HEK293 (cell line): ENCODE measurements at regions not wholly inside any gene's neighbourhood (a gene's known extent, or its start where the extent isn't known, plus 50 kb on each side); places are given as distances from the start of the nearest gene placed in this dataset.

Experiments
- CTCF ChIA-PET: fragments of 350-600 bp; formaldehyde crosslinking; extraction: SDS; loops from one replicate; lab custom pipeline; 2021; ENCODE audit warnings: antibody characterized with exemption; lab: Yijun Ruan, JAX
- POLR2A ChIA-PET: fragments of 300-600 bp; formaldehyde crosslinking; extraction: SDS; loops from one replicate; lab custom pipeline; 2020; ENCODE audit warnings: antibody characterized with exemption, inconsistent platforms; lab: Yijun Ruan, JAX
- H3K27ac ChIP-seq: fragments of 200-500 bp; sonication (Bioruptor generic); 2 replicates; pipeline ENCODE4 v1.5.1; 2014; ENCODE audit warnings: low read depth, low read length, control low read depth, inconsistent platforms; ENCODE audit errors: extremely low read depth
- H3K36me3 ChIP-seq, 2 experiments: fragments of 200-500 bp in 1 of 2; sonication (Bioruptor generic) in 1 of 2; 1 replicate in 1 of 2; 2 replicates in 1 of 2; pipeline ENCODE4 v1.5.1; 2014 to 2017; ENCODE audit warnings: inconsistent platforms in 2 of 2, low read length in 2 of 2; ENCODE audit not compliant: control insufficient read depth in 2 of 2, insufficient read depth in 1 of 2
- H3K4me1 ChIP-seq: fragments of 200-500 bp; sonication (Bioruptor generic); 2 replicates; pipeline ENCODE4 v1.5.1; 2014; ENCODE audit warnings: mild to moderate bottlenecking, low read length, inconsistent platforms; ENCODE audit not compliant: control insufficient read depth, insufficient read depth
- H3K4me3 ChIP-seq: 2 replicates; pipeline ENCODE4 v1.5.1; 2011; ENCODE audit warnings: low read depth, mild to moderate bottlenecking, control low read depth, low read length, moderate library complexity
- H3K9me3 ChIP-seq: fragments of 200-500 bp; sonication (Bioruptor generic); 2 replicates; pipeline ENCODE4 v1.5.1; 2014; ENCODE audit warnings: low read depth, low read length, inconsistent platforms; ENCODE audit not compliant: control insufficient read depth, insufficient read depth
- GLI2 ChIP-seq: fragments of 450-650 bp; formaldehyde crosslinking; IDR thresholded peaks from 2 replicates; pipeline ENCODE4; 2017; ENCODE audit warnings: missing biosample characterization, missing genetic modification characterization, low read depth, borderline replicate concordance
- GLI4 ChIP-seq: fragments of 450-650 bp; formaldehyde crosslinking; IDR thresholded peaks from 2 replicates; pipeline ENCODE4 v1.5.1; 2016; ENCODE audit warnings: missing biosample characterization, missing genetic modification characterization
- KLF1 ChIP-seq: fragments of 450-650 bp; formaldehyde crosslinking; IDR thresholded peaks from 2 replicates; pipeline ENCODE4 v1.5.1; 2016; ENCODE audit warnings: missing biosample characterization, missing genetic modification characterization
- KLF10 ChIP-seq: fragments of 450-650 bp; IDR thresholded peaks from 2 replicates; pipeline ENCODE4 v1.5.1; 2018; ENCODE audit warnings: missing biosample characterization, mild to moderate bottlenecking, missing genetic modification characterization
- KLF7 ChIP-seq: fragments of 450-650 bp; formaldehyde crosslinking; IDR thresholded peaks from 2 replicates; pipeline ENCODE4 v1.5.1; 2016; ENCODE audit warnings: missing biosample characterization, missing genetic modification characterization, borderline replicate concordance
- SCRT2 ChIP-seq: fragments of 450-650 bp; formaldehyde crosslinking; IDR thresholded peaks from 2 replicates; pipeline ENCODE4 v1.5.1; 2016; ENCODE audit warnings: missing biosample characterization, missing genetic modification characterization
- TCF7L2 ChIP-seq: IDR thresholded peaks from 2 replicates; pipeline ENCODE4 v1.6.1; 2011; ENCODE audit warnings: low read depth, mild to moderate bottlenecking, inconsistent platforms, low read length, moderate library complexity, borderline replicate concordance
- ZBTB26 ChIP-seq: fragments of 450-650 bp; formaldehyde crosslinking; optimal IDR thresholded peaks from 2 replicates; pipeline ENCODE3; 2016; ENCODE audit warnings: missing biosample characterization, mild to moderate bottlenecking, missing genetic modification characterization
- ZBTB48 ChIP-seq: fragments of 450-650 bp; formaldehyde crosslinking; IDR thresholded peaks from 2 replicates; pipeline ENCODE4 v1.5.1; 2016; ENCODE audit warnings: missing biosample characterization, missing genetic modification characterization
- ZFHX2 ChIP-seq: fragments of 450-650 bp; formaldehyde crosslinking; conservative IDR thresholded peaks from 2 replicates; pipeline ENCODE4 v1.5.1; 2016; ENCODE audit warnings: missing biosample characterization, missing genetic modification characterization
- ZFP3 ChIP-seq: fragments of 450-650 bp; formaldehyde crosslinking; IDR thresholded peaks from 2 replicates; pipeline ENCODE4 v1.5.1; 2016; ENCODE audit warnings: low read depth, missing biosample characterization, missing genetic modification characterization
- ZNF148 ChIP-seq: fragments of 450-650 bp; formaldehyde crosslinking; IDR thresholded peaks from 2 replicates; pipeline ENCODE4 v1.5.0; 2017; ENCODE audit warnings: missing biosample characterization, missing genetic modification characterization, borderline replicate concordance
- ZNF19 ChIP-seq: fragments of 450-650 bp; formaldehyde crosslinking; IDR thresholded peaks from 2 replicates; pipeline ENCODE4; 2016; ENCODE audit warnings: missing biosample characterization, missing genetic modification characterization, low read depth
- ZNF302 ChIP-seq: fragments of 450-650 bp; formaldehyde crosslinking; IDR thresholded peaks from 2 replicates; pipeline ENCODE4 v1.5.1; 2016; ENCODE audit warnings: missing biosample characterization, missing genetic modification characterization, low read depth
- ZNF391 ChIP-seq: fragments of 450-650 bp; formaldehyde crosslinking; IDR thresholded peaks from 2 replicates; pipeline ENCODE4 v1.5.1; 2016; ENCODE audit warnings: low read depth, missing biosample characterization, missing genetic modification characterization, borderline replicate concordance
- ZNF510 ChIP-seq: fragments of 450-650 bp; formaldehyde crosslinking; IDR thresholded peaks from 2 replicates; pipeline ENCODE4 v1.5.1; 2018; ENCODE audit warnings: mild to moderate bottlenecking, missing genetic modification characterization, missing biosample characterization; ENCODE audit not compliant: insufficient replicate concordance
- ZNF596 ChIP-seq: fragments of 450-650 bp; IDR thresholded peaks from 2 replicates; pipeline ENCODE4 v1.5.0; 2018; ENCODE audit warnings: missing biosample characterization, mild to moderate bottlenecking, missing genetic modification characterization, moderate library complexity
- ZNF776 ChIP-seq: fragments of 450-650 bp; formaldehyde crosslinking; IDR thresholded peaks from 2 replicates; pipeline ENCODE4 v1.5.0; 2017; ENCODE audit warnings: missing biosample characterization, missing genetic modification characterization, borderline replicate concordance
- ZSCAN30 ChIP-seq: fragments of 450-650 bp; IDR thresholded peaks from 2 replicates; pipeline ENCODE4 v1.5.1; 2018; ENCODE audit warnings: missing biosample characterization, mild to moderate bottlenecking, missing genetic modification characterization, moderate library complexity
- ZSCAN4 ChIP-seq: fragments of 450-650 bp; formaldehyde crosslinking; IDR thresholded peaks from 2 replicates; pipeline ENCODE4 v1.5.1; 2017; ENCODE audit warnings: missing biosample characterization, missing genetic modification characterization
- TF ChIP-seq, protein P1 (sequence below): fragments of 450-650 bp; formaldehyde crosslinking; IDR thresholded peaks from 2 replicates; pipeline ENCODE4 v1.5.1; 2017; ENCODE audit warnings: missing biosample characterization, missing genetic modification characterization

DNA sequence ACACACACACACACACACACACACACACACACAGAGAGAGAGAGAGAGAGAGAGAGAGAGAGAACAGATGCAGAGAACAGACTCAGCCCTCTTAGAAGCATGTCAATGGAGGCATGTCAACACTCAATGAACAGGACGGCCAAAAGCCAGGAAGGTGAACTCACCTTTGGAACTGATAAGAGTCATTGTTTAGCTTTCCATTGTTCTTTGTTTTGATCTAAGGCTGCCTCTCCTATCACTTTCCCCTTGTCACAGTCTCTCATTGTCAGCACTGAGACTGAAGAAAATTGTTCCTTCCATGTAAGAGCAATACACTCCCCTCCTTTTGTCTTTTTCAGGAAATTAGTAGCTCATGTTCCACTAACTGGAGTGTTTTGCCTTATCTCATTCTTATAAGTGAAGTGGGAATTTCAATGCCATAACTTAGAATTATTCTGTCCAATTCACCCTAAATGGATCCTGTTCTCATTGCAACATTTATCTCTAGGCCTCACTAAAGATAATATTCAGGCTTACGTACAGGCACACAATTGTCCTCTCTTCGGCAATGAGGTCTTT is 218.0 kb downstream of the DUSP6 start:
- H3K27ac ChIP-seq, result no peak overlapping the region
- no peak overlapping the region for H3K4me3 ChIP-seq
- CTCF ChIA-PET, result interaction anchor here (0.7 to 1.0 kb wide), 2 partner anchors 70 to 327 kb away, joined by 5 read pairs; no protein-coding TSS in a partner anchor
- no peaks in the 10 kb centered on the region for H3K36me3 ChIP-seq
- POLR2A ChIA-PET, result no interaction called here
- H3K4me1 ChIP-seq, result peaks cover 9% of the 10 kb centered on the region
- TF ChIP-seq ZNF596 (tag by site-specific recombination), result 0 out of 2 replicates have a peak, but pooled peaks have one; percentile 25
- TF ChIP-seq KLF1, result no peak
- 0 out of 2 replicates have a peak, but pooled peaks have one; percentile 53 for TF ChIP-seq ZSCAN4
- no peaks in the 10 kb centered on the region for H3K9me3 ChIP-seq

DNA sequence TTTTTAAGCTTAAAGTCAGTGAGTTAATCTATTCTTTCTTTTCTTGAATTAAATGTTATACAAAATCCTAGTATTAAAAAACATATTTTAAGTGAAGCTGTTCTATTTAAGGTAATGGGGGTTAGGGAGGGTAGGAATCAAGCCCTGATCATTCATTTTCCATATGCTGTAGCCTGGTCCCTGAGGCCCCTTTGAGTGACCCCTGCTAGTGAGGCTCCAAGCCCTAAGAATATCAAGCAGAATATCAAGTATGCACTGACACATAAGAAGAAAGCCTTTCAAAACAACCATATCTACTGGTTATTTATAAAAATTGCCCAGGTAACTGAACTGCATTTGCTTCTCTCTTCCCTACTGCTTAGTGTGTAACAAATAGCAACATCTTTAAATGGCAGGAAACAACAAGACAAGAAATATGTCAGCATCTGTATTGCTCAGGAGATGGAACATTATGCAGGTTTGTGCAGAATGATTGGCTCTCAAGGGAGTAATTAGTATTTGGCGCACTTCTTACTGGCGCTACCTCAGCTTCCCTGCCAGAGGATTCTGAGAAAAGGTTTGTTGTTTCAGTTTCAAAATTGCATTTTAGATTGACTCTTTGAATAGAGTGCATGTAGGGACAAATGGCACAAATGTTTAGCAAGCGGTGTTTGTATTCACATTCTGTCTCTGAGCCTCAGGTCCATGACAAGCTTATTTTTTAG is 223.0 kb downstream of the DUSP6 start:
- ChIA-PET POLR2A (no interaction called here), CTCF (interaction anchor here (0.6 to 0.7 kb wide), 4 partner anchors 97 to 385 kb away, joined by 3 to 4 read pairs (median 3); no protein-coding TSS in a partner anchor)
- Histone ChIP-seq H3K4me1 (no peaks in the 10 kb centered on the region), H3K4me3 (no peak overlapping the region), H3K36me3 (no peaks in the 10 kb centered on the region), H3K9me3 (no peaks in the 10 kb centered on the region), H3K27ac (no peak overlapping the region)
- TF ChIP-seq ZNF302 (tag by site-specific recombination) (no peak), SCRT2 (no peak), ZFHX2 (tag by site-specific recombination) (no peak), ZSCAN30 (tag by site-specific recombination) (no peak), ZNF391 (tag by site-specific recombination) (no peak), ZFP3 (tag by site-specific recombination) (no peak), ZNF19 (tag by site-specific recombination) (no peak), TCF7L2 (no peak), GLI2 (tag by site-specific recombination) (no peak), KLF7 (no peak), ZNF148 (tag by site-specific recombination) (no peak), ZBTB26 (tag by site-specific recombination) (no peak), ZNF776 (tag by site-specific recombination) (no peak), ZBTB48 (no peak), KLF10 (tag by site-specific recombination) (no peak), ZNF510 (tag by site-specific recombination) (no peak), GLI4 (tag by site-specific recombination) (no peak)
- TF ChIP-seq, protein P1, sequence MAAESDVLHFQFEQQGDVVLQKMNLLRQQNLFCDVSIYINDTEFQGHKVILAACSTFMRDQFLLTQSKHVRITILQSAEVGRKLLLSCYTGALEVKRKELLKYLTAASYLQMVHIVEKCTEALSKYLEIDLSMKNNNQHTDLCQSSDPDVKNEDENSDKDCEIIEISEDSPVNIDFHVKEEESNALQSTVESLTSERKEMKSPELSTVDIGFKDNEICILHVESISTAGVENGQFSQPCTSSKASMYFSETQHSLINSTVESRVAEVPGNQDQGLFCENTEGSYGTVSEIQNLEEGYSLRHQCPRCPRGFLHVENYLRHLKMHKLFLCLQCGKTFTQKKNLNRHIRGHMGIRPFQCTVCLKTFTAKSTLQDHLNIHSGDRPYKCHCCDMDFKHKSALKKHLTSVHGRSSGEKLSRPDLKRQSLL (tag by site-specific recombination), result no peak
